GM19372 (cell line): ENCODE measurements at regions not wholly inside any gene's neighbourhood (a gene's known extent, or its start where the extent isn't known, plus 50 kb on each side); places are given as distances from the start of the nearest gene placed in this dataset.

Experiments used
- ATAC-seq: cut with Tn5 transposase; IDR thresholded peaks from one replicate; pipeline ENCODE4 v1.9.1; 2021; ENCODE audit warnings: mild to moderate bottlenecking, low read depth, moderate library complexity; ENCODE audit not compliant: unreplicated experiment

- ATAC-seq, result no peak
Observed at GRCh38 chr9:110106661-110107060, 101.3 kb downstream of the C9orf152 start.

GRCh38 chr9:110109333-110110092, 98.4 kb downstream of the C9orf152 start:
- ATAC-seq, result no peak

- ATAC-seq, result no peak
Observed at GRCh38 chr9:110110154-110110553, 97.8 kb downstream of the C9orf152 start.

GRCh38 chr9:110111868-110112267, 96.1 kb downstream of the C9orf152 start:
- ATAC-seq, result no peak

GRCh38 chr9:110112792-110113191, 95.2 kb downstream of the C9orf152 start:
- ATAC-seq, result no peak

GRCh38 chr9:110114086-110114858, 93.7 kb downstream of the C9orf152 start:
- ATAC-seq, result no peak

- no peak for ATAC-seq
Observed at GRCh38 chr9:110114859-110115201, 93.1 kb downstream of the C9orf152 start.

GRCh38 chr9:110115341-110115820, 92.6 kb downstream of the C9orf152 start:
- ATAC-seq, result no peak

- ATAC-seq, result no peak
Observed at GRCh38 chr9:110115826-110116542, 92.0 kb downstream of the C9orf152 start.

- ATAC-seq, result no peak
Observed at GRCh38 chr9:110116543-110116885, 91.4 kb downstream of the C9orf152 start.

- ATAC-seq, result no peak
Observed at GRCh38 chr9:110121170-110121569, 86.8 kb downstream of the C9orf152 start.

- ATAC-seq, result no peak
Observed at GRCh38 chr9:110123341-110124095, 84.4 kb downstream of the C9orf152 start.

GRCh38 chr9:110124439-110124838, 83.5 kb downstream of the C9orf152 start:
- no peak for ATAC-seq

- no peak for ATAC-seq
Observed at GRCh38 chr9:110125207-110125751, 82.7 kb downstream of the C9orf152 start.

- ATAC-seq, result no peak
Observed at GRCh38 chr9:110125763-110126351, 82.1 kb downstream of the C9orf152 start.

GRCh38 chr9:110126499-110126941, 81.4 kb downstream of the C9orf152 start:
- ATAC-seq, result no peak

- no peak for ATAC-seq
Observed at GRCh38 chr9:110126986-110127864, 80.7 kb downstream of the C9orf152 start.

GRCh38 chr9:110128664-110129329, 79.2 kb downstream of the C9orf152 start:
- ATAC-seq, result peak; percentile 73
